ENCODE measurements at regions not wholly inside any gene's neighbourhood (a gene's known extent, or its start where the extent isn't known, plus 50 kb on each side); places are given as distances from the start of the nearest gene placed in this dataset.

- TF ChIP-seq EZH2phosphoT487 (IDR thresholded peaks at IDR 0.05; ENCODE audit: insufficient read depth, low read depth), result no peak
- TF ChIP-seq EZH2 (IDR thresholded peaks at IDR 0.05; ENCODE audit: insufficient read depth, poor library complexity, severe bottlenecking), result no peak
Observed at GRCh38 chr21:43315244-43316137, 111.4 kb downstream of the SIK1 start.
